Activated naive CD4-positive, alpha-beta T cell treated with anti-CD3 and anti-CD28 coated beads, Interleukin-2, amount 50 U/mL, for 24 hours (primary cell): ENCODE measurements at regions not wholly inside any gene's neighbourhood (a gene's known extent, or its start where the extent isn't known, plus 50 kb on each side); places are given as distances from the start of the nearest gene placed in this dataset.

Source experiments
- H3K27ac Mint-ChIP-seq: one replicate; pipeline ENCODE4 v1.8.0; 2021; ENCODE audit warnings: mild to moderate bottlenecking, mixed read lengths
- H3K27me3 Mint-ChIP-seq: one replicate; pipeline ENCODE4 v1.8.0; 2021; ENCODE audit warnings: mixed read lengths
- H3K36me3 Mint-ChIP-seq: one replicate; pipeline ENCODE4 v1.8.0; 2021; ENCODE audit warnings: mixed read lengths
- H3K4me1 Mint-ChIP-seq: one replicate; pipeline ENCODE4 v1.8.0; 2021; ENCODE audit warnings: mixed read lengths
- H3K4me3 Mint-ChIP-seq: one replicate; pipeline ENCODE4 v1.8.0; 2021; ENCODE audit warnings: mild to moderate bottlenecking, mixed read lengths
- H3K9me3 Mint-ChIP-seq: one replicate; pipeline ENCODE4 v1.8.0; 2021; ENCODE audit warnings: mixed read lengths

- Mint-ChIP-seq H3K36me3 (peaks cover 2% of the 10 kb centered on the region), H3K4me1 (no peaks in the 10 kb centered on the region), H3K27ac (no peak overlapping the region), H3K4me3 (no peak overlapping the region), H3K9me3 (no peaks in the 10 kb centered on the region), H3K27me3 (peaks cover 7% of the 10 kb centered on the region)
These were observed 84.5 kb upstream of the SIMC1 start for GRCh38 chr5:176153741-176154140.

- peaks cover 8% of the 10 kb centered on the region for H3K27me3 Mint-ChIP-seq
These were observed 83.4 kb upstream of the SIMC1 start for GRCh38 chr5:176154821-176155220.

DNA sequence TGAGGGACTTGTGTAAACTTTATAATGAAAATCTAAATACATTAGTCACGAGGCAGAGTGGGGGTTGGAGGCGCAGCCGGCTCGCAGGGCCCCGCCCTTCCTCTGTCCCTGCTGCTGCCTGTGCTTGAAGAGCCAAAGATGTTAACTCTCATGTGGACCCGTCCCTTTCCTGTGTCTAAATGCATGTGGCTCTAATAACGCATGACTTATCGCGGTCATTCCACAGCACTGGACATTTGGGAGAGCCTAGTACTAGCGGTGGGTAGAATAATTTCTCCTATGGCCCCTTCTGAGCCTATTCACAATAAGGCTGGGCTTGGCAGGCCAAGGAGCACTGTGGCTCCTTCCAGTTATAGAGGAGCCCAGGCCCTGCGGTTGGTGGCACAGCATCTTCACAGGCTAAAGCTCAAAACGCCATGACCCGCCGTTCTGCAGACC lies 82.3 kb upstream of the SIMC1 start:
- peaks cover 10% of the 10 kb centered on the region for H3K27me3 Mint-ChIP-seq
- no peaks in the 10 kb centered on the region for H3K4me1 Mint-ChIP-seq
- no peak overlapping the region for H3K4me3 Mint-ChIP-seq
- no peaks in the 10 kb centered on the region for H3K9me3 Mint-ChIP-seq
- H3K27ac Mint-ChIP-seq: no peak overlapping the region
- H3K36me3 Mint-ChIP-seq: no peaks in the 10 kb centered on the region

More at GRCh38 chr5:176154821-176155220, 83.4 kb upstream of the SIMC1 start:
- Mint-ChIP-seq H3K4me3 (no peak overlapping the region), H3K27ac (no peak overlapping the region), H3K9me3 (no peaks in the 10 kb centered on the region), H3K4me1 (no peaks in the 10 kb centered on the region), H3K36me3 (peaks cover 2% of the 10 kb centered on the region)

GRCh38 chr5:176157656-176158055 lies 80.6 kb upstream of the SIMC1 start:
- H3K27me3 Mint-ChIP-seq: peaks cover 10% of the 10 kb centered on the region
- no peaks in the 10 kb centered on the region for H3K4me1 Mint-ChIP-seq
- H3K9me3 Mint-ChIP-seq: no peaks in the 10 kb centered on the region
- H3K27ac Mint-ChIP-seq: no peak overlapping the region
- H3K4me3 Mint-ChIP-seq: no peak overlapping the region
- H3K36me3 Mint-ChIP-seq: no peaks in the 10 kb centered on the region

GRCh38 chr5:176161431-176161830 lies 76.8 kb upstream of the SIMC1 start:
- H3K9me3 Mint-ChIP-seq: no peaks in the 10 kb centered on the region
- no peak overlapping the region for H3K4me3 Mint-ChIP-seq
- no peak overlapping the region for H3K27ac Mint-ChIP-seq
- peaks cover 10% of the 10 kb centered on the region for H3K27me3 Mint-ChIP-seq
- no peaks in the 10 kb centered on the region for H3K4me1 Mint-ChIP-seq
- no peaks in the 10 kb centered on the region for H3K36me3 Mint-ChIP-seq

- H3K9me3 Mint-ChIP-seq: no peaks in the 10 kb centered on the region
- peaks cover 10% of the 10 kb centered on the region for H3K27me3 Mint-ChIP-seq
- H3K36me3 Mint-ChIP-seq: no peaks in the 10 kb centered on the region
- H3K4me1 Mint-ChIP-seq: no peaks in the 10 kb centered on the region
- no peak overlapping the region for H3K27ac Mint-ChIP-seq
- H3K4me3 Mint-ChIP-seq: no peak overlapping the region
These were observed 76.0 kb upstream of the SIMC1 start for GRCh38 chr5:176162198-176162597.

DNA sequence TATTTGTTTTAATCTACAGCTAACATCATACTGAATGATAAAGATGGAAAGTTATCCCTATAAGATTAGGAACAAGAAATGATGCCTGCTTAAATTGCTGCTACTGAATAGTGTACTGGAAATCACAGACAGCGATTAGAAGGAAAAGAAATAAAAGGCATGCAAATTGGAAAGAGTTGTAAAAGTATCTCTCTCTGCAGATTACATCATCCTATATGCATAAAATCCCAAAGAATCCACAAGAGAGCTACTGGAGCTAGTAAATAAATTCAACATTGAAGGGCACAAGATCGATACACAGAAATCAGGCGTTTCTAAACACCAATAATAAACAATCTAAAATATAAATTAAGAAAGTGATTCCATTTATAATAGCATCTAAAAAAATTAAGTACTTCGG lies 75.3 kb upstream of the SIMC1 start:
- H3K4me1 Mint-ChIP-seq: no peaks in the 10 kb centered on the region
- H3K4me3 Mint-ChIP-seq: no peak overlapping the region
- no peaks in the 10 kb centered on the region for H3K9me3 Mint-ChIP-seq
- peaks cover 7% of the 10 kb centered on the region for H3K27me3 Mint-ChIP-seq
- no peaks in the 10 kb centered on the region for H3K36me3 Mint-ChIP-seq
- no peak overlapping the region for H3K27ac Mint-ChIP-seq

GRCh38 chr5:176166427-176166826 lies 71.8 kb upstream of the SIMC1 start:
- peaks cover 2% of the 10 kb centered on the region for H3K27me3 Mint-ChIP-seq
- no peak overlapping the region for H3K4me3 Mint-ChIP-seq
- H3K36me3 Mint-ChIP-seq: no peaks in the 10 kb centered on the region
- H3K27ac Mint-ChIP-seq: no peak overlapping the region
- H3K9me3 Mint-ChIP-seq: no peaks in the 10 kb centered on the region
- no peaks in the 10 kb centered on the region for H3K4me1 Mint-ChIP-seq

- Mint-ChIP-seq H3K4me1 (no peaks in the 10 kb centered on the region), H3K36me3 (no peaks in the 10 kb centered on the region), H3K4me3 (no peak overlapping the region), H3K9me3 (no peaks in the 10 kb centered on the region), H3K27me3 (peaks cover 2% of the 10 kb centered on the region), H3K27ac (no peak overlapping the region)
These were observed 70.4 kb upstream of the SIMC1 start for GRCh38 chr5:176167800-176168199.

DNA sequence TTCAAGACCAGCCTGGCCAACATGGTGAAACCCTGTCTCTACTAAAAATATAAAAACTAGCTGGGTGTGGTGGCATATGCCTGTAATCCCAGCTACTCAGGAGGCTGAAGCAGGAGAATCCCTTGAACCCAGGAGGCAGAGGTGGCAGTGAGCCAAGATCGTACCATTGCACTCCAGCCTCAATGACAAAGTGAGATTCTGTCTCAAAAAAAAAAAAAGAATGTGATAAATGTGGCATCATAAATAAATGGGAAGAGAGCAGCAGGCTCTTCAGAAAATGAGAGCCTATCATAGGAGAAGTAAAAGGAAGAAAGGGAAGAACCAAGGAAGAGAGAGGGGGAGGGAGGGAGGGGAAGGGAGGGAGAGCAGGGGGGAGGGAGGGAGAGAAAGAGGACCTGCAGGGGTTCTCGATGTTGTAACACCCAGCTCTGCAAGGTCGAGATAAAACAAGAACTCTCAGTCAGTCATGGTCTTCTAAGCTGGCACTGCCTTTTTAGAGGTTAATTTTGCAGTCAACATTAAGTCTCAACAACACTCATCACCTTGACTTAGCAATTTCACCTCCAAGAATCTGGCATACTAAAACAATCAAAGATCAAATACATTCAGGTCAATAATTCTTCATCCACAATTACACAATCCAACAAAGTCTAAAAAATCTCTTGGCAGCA lies 68.7 kb upstream of the SIMC1 start:
- Mint-ChIP-seq H3K4me1 (no peaks in the 10 kb centered on the region), H3K9me3 (no peaks in the 10 kb centered on the region), H3K4me3 (no peak overlapping the region), H3K27me3 (no peaks in the 10 kb centered on the region), H3K27ac (no peak overlapping the region), H3K36me3 (no peaks in the 10 kb centered on the region)

GRCh38 chr5:176170084-176170483 lies 68.1 kb upstream of the SIMC1 start:
- no peaks in the 10 kb centered on the region for H3K36me3 Mint-ChIP-seq
- H3K4me1 Mint-ChIP-seq: no peaks in the 10 kb centered on the region
- H3K4me3 Mint-ChIP-seq: no peak overlapping the region
- no peak overlapping the region for H3K27ac Mint-ChIP-seq
- H3K27me3 Mint-ChIP-seq: no peaks in the 10 kb centered on the region
- no peaks in the 10 kb centered on the region for H3K9me3 Mint-ChIP-seq

DNA sequence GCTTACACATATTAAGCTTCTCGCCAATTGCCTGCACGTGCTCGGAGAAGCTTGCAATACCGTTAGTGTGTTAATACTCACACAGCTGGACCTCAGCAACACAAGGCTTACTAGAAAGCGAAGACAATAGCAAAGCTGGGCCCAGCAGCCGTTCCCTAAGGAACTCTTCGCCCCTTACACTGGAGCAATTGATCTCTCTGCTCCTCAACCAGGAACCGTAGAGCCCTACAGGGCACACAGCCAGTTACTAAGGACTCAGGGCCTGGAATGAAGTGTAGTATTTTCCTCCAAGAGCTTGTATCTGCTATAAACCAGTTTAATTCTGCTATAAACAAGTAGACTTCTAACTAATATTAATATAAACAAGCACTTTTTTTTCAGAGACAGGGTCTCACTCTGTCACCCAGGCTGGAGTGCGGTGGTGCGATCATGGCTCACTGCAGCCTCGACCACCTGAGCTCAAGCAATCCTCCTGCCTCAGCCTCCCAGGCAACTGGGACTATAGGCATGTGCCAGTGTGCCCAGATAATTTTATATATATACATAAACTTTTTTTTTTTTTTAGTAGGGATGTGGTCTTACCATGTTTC lies 67.0 kb upstream of the SIMC1 start:
- Mint-ChIP-seq H3K27me3 (peaks cover 3% of the 10 kb centered on the region), H3K36me3 (no peaks in the 10 kb centered on the region), H3K4me3 (no peak overlapping the region), H3K9me3 (no peaks in the 10 kb centered on the region), H3K27ac (no peak overlapping the region), H3K4me1 (no peaks in the 10 kb centered on the region)

GRCh38 chr5:176172246-176172645 lies 66.0 kb upstream of the SIMC1 start:
- no peaks in the 10 kb centered on the region for H3K9me3 Mint-ChIP-seq
- no peaks in the 10 kb centered on the region for H3K4me1 Mint-ChIP-seq
- H3K27me3 Mint-ChIP-seq: peaks cover 7% of the 10 kb centered on the region
- H3K27ac Mint-ChIP-seq: no peak overlapping the region
- H3K36me3 Mint-ChIP-seq: no peaks in the 10 kb centered on the region
- no peak overlapping the region for H3K4me3 Mint-ChIP-seq

- H3K4me3 Mint-ChIP-seq: no peak overlapping the region
- H3K27ac Mint-ChIP-seq: no peak overlapping the region
- peaks cover 4% of the 10 kb centered on the region for H3K9me3 Mint-ChIP-seq
- H3K4me1 Mint-ChIP-seq: no peaks in the 10 kb centered on the region
- peaks cover 2% of the 10 kb centered on the region for H3K36me3 Mint-ChIP-seq
- peaks cover 14% of the 10 kb centered on the region for H3K27me3 Mint-ChIP-seq
These were observed 64.6 kb upstream of the SIMC1 start for GRCh38 chr5:176173647-176174046.

DNA sequence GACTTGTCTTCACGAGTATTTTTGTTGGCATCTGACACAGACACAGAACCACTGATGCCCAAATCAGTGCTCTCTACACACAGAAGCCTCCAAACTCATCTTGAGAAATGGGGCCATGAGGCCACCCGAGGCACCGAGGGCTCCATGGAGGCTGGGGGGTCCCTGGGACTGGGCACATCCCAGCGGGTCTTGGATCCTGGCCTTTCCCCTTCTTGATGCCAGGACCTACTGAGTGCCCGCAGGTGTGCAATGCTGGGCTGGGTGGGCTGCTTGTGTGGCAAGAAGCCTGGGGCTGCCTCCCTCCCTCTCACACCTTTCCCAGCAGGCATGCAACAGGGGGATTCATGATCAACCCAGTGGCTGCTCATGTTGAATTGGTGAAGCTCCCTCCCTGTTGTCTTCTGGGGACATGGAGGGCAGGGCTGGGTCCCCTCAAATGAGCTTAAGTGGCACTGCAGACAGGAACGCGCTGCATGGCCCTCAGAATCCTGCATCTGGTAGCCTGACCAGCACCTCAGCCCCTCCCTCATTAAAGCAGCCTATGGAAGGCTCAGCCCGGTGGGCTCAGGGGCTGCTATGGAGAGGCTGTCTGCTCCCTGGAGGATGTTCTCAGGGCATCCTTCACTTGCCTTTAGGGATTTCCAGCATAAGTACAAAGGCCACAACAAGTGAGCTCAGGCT lies 63.7 kb upstream of the SIMC1 start:
- peaks cover 6% of the 10 kb centered on the region for H3K9me3 Mint-ChIP-seq
- H3K4me1 Mint-ChIP-seq: no peaks in the 10 kb centered on the region
- peaks cover 2% of the 10 kb centered on the region for H3K36me3 Mint-ChIP-seq
- peaks cover 18% of the 10 kb centered on the region for H3K27me3 Mint-ChIP-seq
- no peak overlapping the region for H3K27ac Mint-ChIP-seq
- H3K4me3 Mint-ChIP-seq: no peak overlapping the region

GRCh38 chr5:176175101-176175852 lies 62.9 kb upstream of the SIMC1 start:
- Mint-ChIP-seq H3K36me3 (peaks cover 2% of the 10 kb centered on the region), H3K4me1 (no peaks in the 10 kb centered on the region), H3K4me3 (no peak overlapping the region), H3K9me3 (peaks cover 6% of the 10 kb centered on the region), H3K27me3 (peaks cover 22% of the 10 kb centered on the region), H3K27ac (no peak overlapping the region)
